ENCODE measurements at regions not wholly inside any gene's neighbourhood (a gene's known extent, or its start where the extent isn't known, plus 50 kb on each side); places are given as distances from the start of the nearest gene placed in this dataset.

DNA sequence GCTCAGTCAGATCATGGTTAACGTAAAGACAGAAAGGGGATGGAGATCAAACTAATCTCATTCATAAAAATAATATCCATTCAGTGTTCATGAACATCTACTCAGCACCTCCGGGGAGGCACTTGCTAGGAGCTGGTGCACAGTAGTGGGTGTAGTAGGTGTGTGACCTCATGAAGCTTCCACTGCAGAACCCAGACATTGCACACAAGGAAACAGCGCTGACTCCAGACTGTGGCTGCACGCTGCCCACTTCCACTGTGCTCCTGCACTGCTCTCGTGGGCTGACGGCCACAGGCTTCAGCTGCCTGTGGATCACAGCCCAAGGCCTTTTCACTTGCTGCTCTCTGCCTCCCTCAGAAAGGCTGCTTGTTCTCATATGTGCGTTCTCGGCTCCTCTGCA lies 214.4 kb upstream of the ZNF507 start:
- no peak for DNase-seq
- Histone ChIP-seq H2AFZ (ENCODE audit: low read length) (no peak overlapping the region), H3K4me2 (ENCODE audit: low read depth, low read length) (no peak overlapping the region), H3K9me2 (replicated peaks; ENCODE audit: insufficient read depth, low read length) (no peaks in the 10 kb centered on the region), H3K79me2 (ENCODE audit: low read length) (no peaks in the 10 kb centered on the region), H3K27ac (ENCODE audit: low read length) (no peak overlapping the region), H3K4me3 (ENCODE audit: low read length) (no peak overlapping the region), H3K9ac (ENCODE audit: low read length) (no peak overlapping the region), H3K36me3 (replicated peaks; ENCODE audit: insufficient read depth, low read length) (no peaks in the 10 kb centered on the region), H3K9me3 (replicated peaks; ENCODE audit: insufficient read depth, low read length) (no peaks in the 10 kb centered on the region), H4K20me1 (ENCODE audit: insufficient read depth, low read length) (no peaks in the 10 kb centered on the region), H3F3A (ENCODE audit: insufficient read depth, low read length) (no peaks in the 10 kb centered on the region), H3K27me3 (replicated peaks; ENCODE audit: insufficient read depth, low read length) (peaks cover 23% of the 10 kb centered on the region; the same call in 1 of the 2 replicates), H3K4me1 (ENCODE audit: low read length) (no peaks in the 10 kb centered on the region)
- TF ChIP-seq EZH2phosphoT487 (IDR thresholded peaks at IDR 0.05; ENCODE audit: low read length) (no peak), EZH2 (optimal IDR thresholded peaks at IDR 0.05; ENCODE audit: low read depth, low read length) (no peak)
- TF ChIP-seq, protein P1, sequence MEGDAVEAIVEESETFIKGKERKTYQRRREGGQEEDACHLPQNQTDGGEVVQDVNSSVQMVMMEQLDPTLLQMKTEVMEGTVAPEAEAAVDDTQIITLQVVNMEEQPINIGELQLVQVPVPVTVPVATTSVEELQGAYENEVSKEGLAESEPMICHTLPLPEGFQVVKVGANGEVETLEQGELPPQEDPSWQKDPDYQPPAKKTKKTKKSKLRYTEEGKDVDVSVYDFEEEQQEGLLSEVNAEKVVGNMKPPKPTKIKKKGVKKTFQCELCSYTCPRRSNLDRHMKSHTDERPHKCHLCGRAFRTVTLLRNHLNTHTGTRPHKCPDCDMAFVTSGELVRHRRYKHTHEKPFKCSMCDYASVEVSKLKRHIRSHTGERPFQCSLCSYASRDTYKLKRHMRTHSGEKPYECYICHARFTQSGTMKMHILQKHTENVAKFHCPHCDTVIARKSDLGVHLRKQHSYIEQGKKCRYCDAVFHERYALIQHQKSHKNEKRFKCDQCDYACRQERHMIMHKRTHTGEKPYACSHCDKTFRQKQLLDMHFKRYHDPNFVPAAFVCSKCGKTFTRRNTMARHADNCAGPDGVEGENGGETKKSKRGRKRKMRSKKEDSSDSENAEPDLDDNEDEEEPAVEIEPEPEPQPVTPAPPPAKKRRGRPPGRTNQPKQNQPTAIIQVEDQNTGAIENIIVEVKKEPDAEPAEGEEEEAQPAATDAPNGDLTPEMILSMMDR (IDR thresholded peaks at IDR 0.05; ENCODE audit: low read length) = no peak

DNA sequence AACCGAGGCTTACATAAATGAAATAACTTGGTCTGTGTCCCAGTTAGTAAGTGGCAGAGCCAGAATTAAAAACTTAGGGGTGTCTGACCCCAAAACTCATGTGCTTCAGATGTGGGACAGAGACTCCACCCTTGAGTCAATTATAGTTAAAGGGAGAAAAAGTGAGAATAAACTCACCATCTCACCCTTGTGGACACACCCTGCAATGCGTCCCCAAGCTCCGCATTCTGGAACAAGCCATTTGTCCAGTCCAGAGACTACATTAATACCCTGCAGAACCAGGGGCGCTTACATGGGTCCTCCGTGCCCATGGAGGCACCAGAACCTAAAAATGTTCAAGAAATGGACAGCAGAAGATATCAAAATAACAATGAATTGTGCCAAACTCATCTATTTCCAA lies 207.0 kb upstream of the ZNF507 start:
- TF ChIP-seq EZH2 (optimal IDR thresholded peaks at IDR 0.05; ENCODE audit: low read depth, low read length) (no peak), EZH2phosphoT487 (IDR thresholded peaks at IDR 0.05; ENCODE audit: low read length) (no peak)
- TF ChIP-seq, protein P1 (IDR thresholded peaks at IDR 0.05; ENCODE audit: low read length) = no peak
- no peak for DNase-seq
- H4K20me1 ChIP-seq (ENCODE audit: insufficient read depth, low read length) = no peaks in the 10 kb centered on the region

DNA sequence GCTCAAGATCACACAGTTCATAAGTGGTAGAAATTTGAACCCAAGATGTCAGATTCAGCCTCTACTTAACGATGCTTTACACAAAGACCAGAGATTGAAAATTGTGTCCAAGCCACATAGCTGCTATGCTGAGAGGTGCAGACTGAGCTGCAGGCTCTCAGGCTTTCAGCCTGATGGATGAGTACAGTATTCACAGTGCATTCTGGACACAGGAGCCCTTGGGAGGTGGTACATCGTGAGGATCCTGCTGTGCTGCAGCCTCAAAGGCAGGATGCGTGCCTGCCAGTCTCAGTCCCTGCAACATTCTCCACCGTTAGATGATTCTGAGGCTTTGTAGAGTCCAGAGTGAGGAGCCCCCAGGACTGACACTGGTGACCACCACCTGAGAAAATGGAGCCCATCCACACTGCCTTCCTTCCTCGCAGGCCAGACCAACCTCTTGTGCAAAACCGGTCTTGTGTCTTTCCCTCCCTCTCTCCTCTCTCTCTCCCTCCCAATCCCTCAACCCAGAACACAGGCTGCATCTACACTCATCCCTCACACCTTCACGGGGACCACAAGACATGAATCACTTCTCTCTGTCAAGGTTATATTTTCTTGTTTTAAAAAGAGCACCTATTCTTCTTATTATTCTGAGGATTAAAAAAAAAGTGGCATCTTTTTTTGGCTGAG lies 203.4 kb upstream of the ZNF507 start:
- Histone ChIP-seq H4K20me1 (ENCODE audit: insufficient read depth, low read length) (no peaks in the 10 kb centered on the region), H3K9me3 (replicated peaks; ENCODE audit: insufficient read depth, low read length) (no peaks in the 10 kb centered on the region), H3K9ac (ENCODE audit: low read length) (no peak overlapping the region), H2AFZ (ENCODE audit: low read length) (no peak overlapping the region), H3K27ac (ENCODE audit: low read length) (no peak overlapping the region), H3K9me2 (replicated peaks; ENCODE audit: insufficient read depth, low read length) (no peaks in the 10 kb centered on the region), H3F3A (ENCODE audit: insufficient read depth, low read length) (no peaks in the 10 kb centered on the region), H3K4me2 (ENCODE audit: low read depth, low read length) (no peak overlapping the region), H3K36me3 (replicated peaks; ENCODE audit: insufficient read depth, low read length) (no peaks in the 10 kb centered on the region), H3K4me3 (ENCODE audit: low read length) (no peak overlapping the region), H3K4me1 (ENCODE audit: low read length) (no peaks in the 10 kb centered on the region), H3K79me2 (ENCODE audit: low read length) (no peaks in the 10 kb centered on the region), H3K27me3 (replicated peaks; ENCODE audit: insufficient read depth, low read length) (peaks cover 28% of the 10 kb centered on the region)
- no peak for DNase-seq
- TF ChIP-seq EZH2 (optimal IDR thresholded peaks at IDR 0.05; ENCODE audit: low read depth, low read length) = no peak
- no peak for TF ChIP-seq EZH2phosphoT487 (IDR thresholded peaks at IDR 0.05; ENCODE audit: low read length)
- TF ChIP-seq, protein P1 (IDR thresholded peaks at IDR 0.05; ENCODE audit: low read length) = no peak

More for the DNA sequence above, 207.0 kb upstream of the ZNF507 start:
- no peak overlapping the region for H3K4me2 ChIP-seq (ENCODE audit: low read depth, low read length)
- no peaks in the 10 kb centered on the region for H3K9me3 ChIP-seq (replicated peaks; ENCODE audit: insufficient read depth, low read length)
- H3K27ac ChIP-seq (ENCODE audit: low read length) = no peak overlapping the region
- no peak overlapping the region for H3K4me3 ChIP-seq (ENCODE audit: low read length)
- no peak overlapping the region for H2AFZ ChIP-seq (ENCODE audit: low read length)
- no peaks in the 10 kb centered on the region for H3F3A ChIP-seq (ENCODE audit: insufficient read depth, low read length)
- H3K79me2 ChIP-seq (ENCODE audit: low read length) = no peaks in the 10 kb centered on the region
- H3K27me3 ChIP-seq (replicated peaks; ENCODE audit: insufficient read depth, low read length) = peaks cover 16% of the 10 kb centered on the region
- no peaks in the 10 kb centered on the region for H3K9me2 ChIP-seq (replicated peaks; ENCODE audit: insufficient read depth, low read length)
- no peaks in the 10 kb centered on the region for H3K36me3 ChIP-seq (replicated peaks; ENCODE audit: insufficient read depth, low read length)
- no peaks in the 10 kb centered on the region for H3K4me1 ChIP-seq (ENCODE audit: low read length)
- H3K9ac ChIP-seq (ENCODE audit: low read length) = no peak overlapping the region

Data from MM.1S (cell line).